ENCODE measurements at regions not wholly inside any gene's neighbourhood (a gene's known extent, or its start where the extent isn't known, plus 50 kb on each side); places are given as distances from the start of the nearest gene placed in this dataset.

DNA sequence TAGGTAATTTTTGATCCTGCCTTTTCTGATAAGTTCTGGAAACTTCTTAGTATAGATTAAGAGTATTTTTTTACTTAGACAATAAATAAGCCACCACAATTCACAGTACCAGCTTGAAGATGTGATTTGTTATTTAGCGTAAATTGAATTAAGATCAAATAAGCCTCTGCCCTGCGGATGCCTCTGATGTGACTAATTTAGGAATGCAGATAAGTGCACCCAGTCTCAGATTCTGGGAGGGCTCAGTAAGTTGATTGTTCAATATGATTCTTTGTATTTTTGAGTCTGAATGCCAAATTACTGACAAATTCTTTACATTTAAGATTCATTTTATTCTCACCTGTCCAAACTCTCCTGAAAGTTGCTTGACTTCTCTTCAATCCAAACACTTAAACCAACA is 147.5 kb downstream of the THBS2 start:
- TF ChIP-seq, protein P1, sequence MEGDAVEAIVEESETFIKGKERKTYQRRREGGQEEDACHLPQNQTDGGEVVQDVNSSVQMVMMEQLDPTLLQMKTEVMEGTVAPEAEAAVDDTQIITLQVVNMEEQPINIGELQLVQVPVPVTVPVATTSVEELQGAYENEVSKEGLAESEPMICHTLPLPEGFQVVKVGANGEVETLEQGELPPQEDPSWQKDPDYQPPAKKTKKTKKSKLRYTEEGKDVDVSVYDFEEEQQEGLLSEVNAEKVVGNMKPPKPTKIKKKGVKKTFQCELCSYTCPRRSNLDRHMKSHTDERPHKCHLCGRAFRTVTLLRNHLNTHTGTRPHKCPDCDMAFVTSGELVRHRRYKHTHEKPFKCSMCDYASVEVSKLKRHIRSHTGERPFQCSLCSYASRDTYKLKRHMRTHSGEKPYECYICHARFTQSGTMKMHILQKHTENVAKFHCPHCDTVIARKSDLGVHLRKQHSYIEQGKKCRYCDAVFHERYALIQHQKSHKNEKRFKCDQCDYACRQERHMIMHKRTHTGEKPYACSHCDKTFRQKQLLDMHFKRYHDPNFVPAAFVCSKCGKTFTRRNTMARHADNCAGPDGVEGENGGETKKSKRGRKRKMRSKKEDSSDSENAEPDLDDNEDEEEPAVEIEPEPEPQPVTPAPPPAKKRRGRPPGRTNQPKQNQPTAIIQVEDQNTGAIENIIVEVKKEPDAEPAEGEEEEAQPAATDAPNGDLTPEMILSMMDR (IDR thresholded peaks at IDR 0.05) = no peak
- TF ChIP-seq POLR2A (IDR thresholded peaks at IDR 0.05) = no peak

Data from body of pancreas (tissue), 4 donors.